NCI-H82 treated with DMSO at 0.1 percent for 48 hours (cell line): ENCODE measurements at regions not wholly inside any gene's neighbourhood (a gene's known extent, or its start where the extent isn't known, plus 50 kb on each side); places are given as distances from the start of the nearest gene placed in this dataset.
A peak's percentile ranks its signal among the peaks of the same experiment; 100 is the strongest.

Experiments
- DNase-seq: peaks from one replicate; lab custom pipeline; 2025; ENCODE audit not compliant: unreplicated experiment; lab: John Stamatoyannopoulos, UW

DNA sequence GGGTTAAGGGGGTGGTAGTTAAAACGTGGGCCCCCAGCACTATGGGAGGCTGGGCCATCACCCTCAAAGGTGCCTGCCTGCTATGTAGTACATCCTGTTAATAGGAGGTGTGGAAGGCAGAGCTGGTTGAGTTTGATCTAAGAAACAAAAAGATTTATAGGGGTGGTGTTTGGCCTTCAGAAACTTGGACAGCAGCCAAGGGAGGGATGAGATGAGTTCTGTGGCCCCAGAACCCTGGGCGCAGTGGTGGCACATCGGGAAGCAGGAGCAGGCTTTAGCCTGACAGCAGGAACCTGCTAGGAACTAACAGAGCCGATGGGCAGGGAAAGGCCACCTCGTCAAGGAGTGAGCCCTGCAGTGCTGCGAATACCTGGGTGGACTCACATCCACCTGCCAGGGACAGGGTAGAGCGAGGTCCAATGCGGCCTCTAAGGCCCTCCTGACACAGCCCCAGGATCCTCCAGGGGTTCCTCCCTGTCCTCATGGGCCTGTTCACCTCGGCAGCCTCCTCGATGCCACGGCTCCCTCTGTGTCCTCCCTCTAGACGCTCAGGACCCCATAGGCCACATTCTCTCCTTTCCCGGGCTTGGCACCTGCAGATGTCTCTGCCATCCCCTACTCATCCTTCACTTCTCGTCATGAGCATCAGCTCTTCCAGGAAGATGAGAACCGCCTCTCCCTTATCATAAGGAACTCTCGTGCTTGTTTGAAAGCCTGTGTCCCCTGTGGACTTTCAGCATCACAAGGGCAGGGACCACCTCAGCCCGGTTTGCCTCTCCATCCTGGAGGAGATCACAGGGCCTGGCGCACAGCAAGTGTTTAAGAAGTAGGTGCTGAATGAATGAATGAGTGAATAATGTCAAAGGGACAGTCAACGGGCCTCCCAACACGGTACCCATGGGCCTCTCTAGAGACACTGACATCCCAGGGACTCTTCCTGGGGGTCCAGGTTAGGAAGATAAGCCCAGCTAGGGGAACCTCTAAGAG is 103.5 kb upstream of the TNRC6C start:
- DNase-seq: no peak

DNA sequence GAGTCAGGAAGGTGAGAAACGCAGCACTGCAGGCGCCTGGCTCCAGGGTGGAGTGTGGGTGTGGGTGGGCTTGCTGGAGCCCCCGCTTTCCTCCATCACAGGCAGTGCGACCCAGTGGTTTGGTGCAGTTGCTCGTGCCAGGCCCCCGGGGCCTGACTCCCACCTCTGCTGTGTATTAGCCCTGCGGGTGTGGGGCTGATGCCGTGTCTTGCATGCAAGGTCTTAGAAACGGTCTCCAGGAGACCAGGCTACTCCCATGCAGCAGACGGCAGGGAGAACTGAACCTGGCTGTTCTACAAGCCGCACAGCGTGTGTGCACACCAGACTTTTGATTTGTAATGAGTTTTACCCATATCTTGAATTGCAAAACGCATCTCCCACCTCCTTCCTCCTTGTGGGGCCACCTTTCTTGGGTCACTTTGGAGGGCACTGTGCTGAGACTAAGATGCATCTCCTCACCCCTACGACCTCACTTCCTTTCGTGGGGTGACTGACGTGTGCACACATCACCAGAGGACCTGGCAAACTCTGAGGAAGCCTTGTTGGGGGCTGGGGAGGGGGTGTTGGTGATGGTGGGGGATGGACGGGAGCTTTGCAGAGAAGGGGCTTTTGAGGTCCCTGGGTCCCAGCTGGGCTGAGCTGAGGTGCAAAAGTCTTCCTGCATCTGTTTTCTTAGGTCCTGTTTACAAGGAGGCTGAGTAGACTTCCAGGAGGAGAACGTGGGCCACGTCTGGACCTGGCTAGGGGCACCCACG is 101.8 kb upstream of the TNRC6C start:
- DNase-seq: no peak

DNA sequence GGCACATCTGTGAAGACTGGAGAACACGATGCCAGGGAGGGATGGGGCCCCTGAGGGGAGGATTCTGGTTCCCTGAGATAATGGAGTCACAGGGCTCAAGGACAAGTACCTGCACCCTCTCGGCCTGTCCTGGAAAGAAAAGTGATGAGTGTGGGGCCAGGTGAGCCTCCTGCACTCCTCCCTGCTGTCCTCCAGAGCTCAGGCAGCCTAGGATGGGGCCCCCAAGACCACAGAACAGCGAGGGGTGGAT is 101.3 kb upstream of the TNRC6C start:
- no peak for DNase-seq

DNA sequence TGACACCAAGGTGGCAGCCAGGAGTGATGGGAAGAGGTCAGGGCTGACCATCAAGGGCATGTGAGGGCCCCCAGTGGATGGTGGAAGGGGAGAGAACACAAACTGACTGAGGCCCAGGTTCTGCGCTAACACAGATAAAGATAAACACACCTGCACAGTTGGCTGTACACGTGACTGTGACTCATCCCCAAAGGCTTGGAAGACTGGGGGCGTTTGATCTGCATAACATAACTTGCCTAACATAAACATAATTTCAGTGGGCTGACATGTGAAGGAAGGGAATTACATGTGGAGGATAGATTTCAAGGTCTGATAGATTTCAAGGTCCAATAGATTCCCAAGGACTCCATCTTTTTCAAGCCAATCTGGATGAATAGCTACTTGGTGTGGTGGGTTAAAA is 100.9 kb upstream of the TNRC6C start:
- DNase-seq: no peak

DNA sequence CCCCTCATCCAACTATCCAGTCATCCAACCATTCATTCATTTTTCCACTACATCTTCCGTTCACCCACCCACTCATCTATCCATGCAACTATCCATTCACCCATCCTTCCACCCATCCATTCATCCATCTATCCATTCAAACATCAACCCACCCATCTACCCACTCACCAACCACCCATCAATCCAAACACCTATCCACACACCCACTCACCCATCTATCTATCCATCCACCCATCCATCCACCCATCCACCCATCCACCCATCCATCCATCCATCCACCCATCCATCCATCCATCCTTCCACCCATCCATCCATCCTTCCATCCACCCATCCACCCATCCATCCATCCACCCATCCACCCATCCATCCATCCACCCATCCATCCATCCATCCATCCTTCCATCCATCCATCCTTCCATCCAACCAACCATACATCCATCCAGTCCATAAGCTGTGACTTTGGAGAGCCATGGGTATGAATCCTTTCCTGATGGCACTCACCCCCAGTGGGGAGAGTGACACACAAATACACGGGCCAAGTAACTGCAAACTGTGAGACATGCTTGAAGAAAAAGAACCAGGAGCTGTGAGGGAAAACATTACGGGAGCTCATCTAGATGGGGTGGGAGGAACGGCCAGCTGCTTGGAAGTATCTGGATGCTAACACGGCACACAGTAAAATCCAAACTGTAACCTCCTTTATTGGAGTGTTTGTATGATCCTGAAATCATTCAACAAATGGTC is 100.0 kb upstream of the TNRC6C start:
- no peak for DNase-seq

DNA sequence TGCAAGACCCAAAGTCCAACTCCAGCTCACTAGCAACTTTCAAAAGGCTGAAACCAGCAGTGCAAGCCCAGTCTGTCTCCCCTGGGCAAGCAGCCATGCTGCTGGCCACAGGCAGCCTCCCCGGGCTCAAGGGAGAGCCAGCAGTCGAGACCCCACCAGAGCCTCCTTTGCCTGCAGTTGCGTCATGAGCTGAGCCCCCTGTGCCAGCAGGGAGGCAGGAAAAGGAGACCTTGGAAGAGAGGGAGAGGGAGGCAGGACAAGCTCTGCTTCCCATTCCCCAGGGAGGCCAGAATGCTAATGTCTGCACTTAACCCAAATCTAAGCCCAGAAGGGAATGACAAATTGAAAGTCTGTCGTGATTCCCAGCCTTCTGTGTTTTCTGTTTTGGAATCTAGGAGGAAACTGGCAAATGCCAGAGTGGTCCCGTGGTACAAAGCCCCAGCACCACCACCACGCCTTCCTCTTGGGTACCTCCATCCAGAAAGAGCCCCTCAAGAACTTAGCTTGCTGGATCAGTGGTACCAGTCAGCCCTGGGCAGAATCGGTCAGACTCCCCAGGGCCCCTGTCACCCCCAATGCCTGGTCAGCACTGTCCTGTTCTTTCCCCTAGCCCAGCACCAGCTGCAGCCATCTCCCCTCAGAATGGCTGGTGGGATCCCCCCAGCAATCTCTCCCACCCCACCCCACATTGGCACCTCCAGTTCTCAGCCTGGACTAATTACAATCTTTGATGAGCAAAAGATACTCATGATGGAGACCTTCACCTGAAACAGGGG is 99.3 kb upstream of the TNRC6C start:
- no peak for DNase-seq

DNA sequence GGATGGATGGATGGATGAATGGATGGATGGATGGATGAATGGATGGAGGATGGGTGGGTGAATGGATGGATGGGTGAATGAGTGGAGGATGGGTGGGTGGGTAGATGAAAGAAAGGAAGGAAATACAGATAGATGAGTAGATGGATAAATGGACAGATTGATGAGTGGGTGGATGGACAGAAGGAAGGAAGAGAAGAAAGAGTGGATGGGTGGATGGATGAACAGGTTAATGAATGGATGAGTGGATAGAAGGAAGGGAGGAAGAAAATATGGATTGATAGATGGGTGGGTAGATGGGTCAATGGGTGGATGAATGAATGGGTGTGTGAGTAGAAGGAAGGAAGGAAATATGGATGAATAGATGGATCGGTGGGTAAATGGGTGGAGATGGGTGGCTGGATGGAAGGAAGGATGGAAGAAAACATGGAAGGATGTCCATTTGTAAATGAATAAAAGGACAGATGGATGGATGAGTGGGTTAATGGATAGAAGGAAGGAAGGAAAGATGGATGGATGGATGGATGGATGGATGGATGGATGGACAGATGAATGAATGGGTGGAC is 97.3 kb upstream of the TNRC6C start:
- DNase-seq: no peak

DNA sequence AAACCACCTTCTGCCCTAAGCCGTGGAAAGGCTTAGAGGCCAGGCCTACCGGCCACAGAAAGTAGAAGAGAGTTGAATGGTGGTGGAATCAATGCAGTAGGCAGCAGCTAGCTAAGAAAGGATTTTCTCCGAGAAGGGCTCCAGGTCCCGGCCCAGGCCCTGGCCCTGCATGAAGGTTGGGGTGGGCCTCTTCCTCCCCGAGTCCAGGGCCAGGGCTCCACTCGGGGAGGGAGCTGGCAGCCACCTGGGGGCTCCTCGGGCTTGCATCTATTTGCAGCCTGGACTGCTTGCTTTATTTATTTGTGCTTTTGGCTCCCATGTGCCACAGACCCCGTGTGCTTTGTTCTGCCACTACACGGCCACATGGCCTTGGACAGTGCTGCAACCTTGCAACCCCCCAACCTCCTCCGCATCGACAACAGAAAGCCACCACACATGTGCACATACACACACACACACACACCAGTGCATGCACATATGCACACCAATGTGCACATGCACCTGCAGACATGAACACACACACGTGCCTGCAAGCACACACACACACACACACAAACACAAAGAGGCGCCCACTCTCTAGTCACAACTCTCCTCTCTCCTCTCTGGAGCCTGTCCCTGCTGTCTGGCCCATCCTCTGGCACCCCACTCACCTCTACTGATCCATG is 96.4 kb upstream of the TNRC6C start:
- no peak for DNase-seq

DNA sequence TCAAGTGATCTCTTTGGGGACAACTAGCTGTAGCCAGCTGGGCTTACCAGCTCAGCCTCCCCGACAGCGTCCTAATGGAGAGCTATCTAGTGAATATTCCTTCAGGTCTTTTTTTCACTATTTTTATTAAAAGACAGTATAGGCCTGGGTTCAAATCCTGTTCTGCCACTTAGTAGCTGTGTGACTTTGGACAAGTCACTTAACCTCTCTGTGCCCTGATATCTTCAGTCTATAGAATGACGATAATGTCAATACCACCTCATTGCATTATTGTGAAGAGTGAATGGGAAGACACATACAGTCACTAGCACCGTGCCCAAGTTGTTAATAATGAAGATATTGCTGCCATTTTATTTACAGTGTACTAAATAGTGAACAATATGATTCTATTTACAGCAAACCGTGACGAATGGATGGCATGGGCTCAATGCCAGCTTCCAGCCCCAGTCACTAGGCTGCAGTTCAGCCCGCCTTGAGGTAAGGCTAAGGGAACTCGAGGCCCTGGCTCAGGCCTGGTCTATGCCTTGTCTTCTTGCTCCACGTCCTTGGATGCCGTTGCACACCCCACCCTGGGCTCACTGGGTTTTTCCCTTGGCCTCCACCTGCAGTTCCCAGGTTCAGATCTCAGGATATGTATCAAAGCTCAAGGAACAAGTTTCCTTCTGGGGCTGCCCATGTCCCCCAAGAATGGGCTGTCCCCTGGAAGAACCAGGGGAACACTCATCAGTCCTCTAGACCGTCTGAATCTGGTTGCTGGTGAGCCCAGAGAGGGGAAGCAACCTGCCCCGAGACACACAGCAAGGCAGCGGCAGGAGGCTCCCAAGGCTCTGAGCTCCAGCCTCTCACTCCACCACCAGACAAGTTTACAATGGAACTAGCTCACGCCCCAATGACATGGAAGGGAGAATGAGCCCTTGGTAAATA is 95.4 kb upstream of the TNRC6C start:
- no peak for DNase-seq

DNA sequence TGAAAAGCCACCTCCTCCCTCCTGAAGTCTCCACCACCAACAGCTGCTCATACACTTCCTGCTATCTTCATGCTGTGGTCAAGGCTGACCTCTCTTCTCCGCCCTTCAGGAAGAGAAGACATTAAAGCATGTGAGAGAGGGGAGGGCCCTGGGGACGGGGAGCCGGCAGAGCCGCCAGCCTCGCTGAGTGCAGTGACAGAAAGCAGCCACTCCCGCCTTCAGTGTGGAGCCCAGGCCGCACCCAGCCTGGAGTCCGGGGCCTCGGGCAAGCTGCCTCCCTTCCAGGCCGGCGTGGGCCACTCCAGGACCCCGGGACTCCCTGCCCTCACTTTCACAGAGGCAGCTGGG is 94.7 kb upstream of the TNRC6C start:
- no peak for DNase-seq

DNA sequence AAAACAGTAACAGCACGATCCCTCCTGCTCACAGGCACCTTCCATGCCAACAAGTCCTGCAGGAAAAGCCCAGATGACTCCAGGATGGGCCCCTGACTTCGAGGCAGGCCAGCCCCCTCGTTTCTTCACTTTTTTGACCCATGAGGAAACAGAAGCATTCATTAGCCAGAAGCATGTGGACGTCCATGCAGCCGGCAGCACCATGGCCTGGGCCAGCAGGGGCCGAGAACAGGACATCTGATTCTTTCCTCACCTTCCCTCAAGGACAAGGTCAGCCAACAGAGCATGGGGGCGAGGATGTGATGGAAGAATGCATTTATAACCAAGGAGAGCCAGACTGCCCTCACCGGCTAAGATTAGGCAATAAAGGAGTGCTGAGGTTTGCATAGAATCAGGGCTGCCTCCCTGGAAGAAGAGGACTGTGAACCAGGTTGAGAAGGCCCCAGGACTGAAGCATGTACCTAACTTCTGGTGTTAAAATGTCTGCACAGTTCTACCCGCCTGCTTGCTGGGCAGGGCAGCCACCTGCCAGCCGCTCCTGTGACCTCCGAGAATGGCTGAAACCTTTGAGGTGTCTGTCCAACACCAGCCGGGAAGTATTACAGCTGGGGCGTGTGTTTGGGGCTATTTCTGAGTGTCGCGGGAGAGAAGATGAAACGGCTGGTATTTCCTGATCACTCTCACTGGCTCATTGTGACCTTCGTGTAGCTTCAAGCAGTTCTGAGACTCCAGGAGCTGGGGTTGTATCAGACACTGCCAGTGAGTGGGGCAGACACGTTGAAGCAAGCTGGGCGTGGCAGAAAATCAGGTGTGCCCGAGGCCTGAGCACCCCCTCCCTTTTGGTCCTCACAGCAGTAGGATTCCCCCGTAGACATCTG is 94.0 kb upstream of the TNRC6C start:
- DNase-seq: no peak

DNA sequence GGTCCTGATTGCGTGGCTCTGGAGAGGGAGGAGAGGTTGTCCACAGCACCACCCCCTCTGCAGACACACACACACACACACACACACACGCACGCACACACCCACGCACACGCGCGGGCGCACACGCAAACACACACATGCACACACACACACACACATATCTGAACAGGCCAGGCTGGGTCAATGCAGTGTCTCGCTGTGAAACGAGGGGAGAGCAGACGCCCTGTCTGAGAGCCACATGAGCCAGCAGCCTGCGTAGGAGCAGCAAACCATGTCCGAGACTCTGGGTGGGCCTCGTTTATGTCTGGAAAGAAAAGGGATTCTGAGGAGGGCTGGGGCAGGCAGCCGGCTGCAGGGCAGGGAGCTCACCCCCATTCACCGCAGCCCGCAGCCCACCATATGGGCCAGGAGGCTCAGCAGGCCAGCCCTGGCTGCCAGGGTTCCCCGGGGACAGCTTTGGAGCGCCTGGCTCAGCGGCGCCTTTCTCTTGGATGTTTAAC is 93.3 kb upstream of the TNRC6C start:
- DNase-seq: peak; percentile 72

DNA sequence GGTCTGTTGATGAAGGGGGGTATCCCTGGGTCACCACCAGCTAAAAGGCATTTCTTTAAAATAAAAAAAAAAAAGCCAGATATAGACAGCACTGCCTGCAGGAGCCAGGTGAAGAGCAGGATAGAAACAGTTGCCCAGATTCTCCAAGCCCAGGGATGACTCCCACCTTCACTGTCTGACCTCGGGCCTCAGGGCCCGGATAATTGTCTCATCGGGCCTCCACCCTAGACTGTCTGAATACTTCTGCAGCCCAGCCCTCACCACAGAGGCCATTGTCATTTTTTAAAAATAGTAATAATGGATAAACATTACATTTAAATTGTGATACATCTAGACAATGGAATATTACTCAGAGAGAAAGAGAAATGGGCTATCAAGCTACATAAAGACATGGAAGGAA is 92.8 kb upstream of the TNRC6C start:
- no peak for DNase-seq

DNA sequence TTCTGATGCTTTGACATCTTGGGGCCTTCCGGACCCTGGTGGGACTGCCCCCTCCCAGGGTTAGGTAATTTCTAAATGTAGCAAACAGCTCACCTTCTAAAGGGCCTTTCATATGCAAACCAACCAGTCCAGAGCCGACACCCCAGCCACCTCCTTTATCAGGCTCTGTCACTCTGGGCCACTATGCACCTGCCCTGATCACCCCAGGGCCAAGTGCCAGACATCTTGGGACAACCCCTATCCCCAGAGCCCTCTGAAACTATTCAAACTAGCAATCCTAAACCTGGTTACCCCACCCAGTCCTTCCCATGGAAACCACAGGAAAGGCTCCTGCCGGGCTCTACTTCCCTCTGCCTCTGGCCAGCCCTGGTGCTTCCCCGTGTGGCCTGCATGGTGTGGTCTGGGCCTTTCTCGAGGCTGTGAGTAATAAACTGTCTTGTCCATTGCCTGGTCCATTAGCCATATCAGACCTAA is 91.2 kb upstream of the TNRC6C start:
- no peak for DNase-seq

DNA sequence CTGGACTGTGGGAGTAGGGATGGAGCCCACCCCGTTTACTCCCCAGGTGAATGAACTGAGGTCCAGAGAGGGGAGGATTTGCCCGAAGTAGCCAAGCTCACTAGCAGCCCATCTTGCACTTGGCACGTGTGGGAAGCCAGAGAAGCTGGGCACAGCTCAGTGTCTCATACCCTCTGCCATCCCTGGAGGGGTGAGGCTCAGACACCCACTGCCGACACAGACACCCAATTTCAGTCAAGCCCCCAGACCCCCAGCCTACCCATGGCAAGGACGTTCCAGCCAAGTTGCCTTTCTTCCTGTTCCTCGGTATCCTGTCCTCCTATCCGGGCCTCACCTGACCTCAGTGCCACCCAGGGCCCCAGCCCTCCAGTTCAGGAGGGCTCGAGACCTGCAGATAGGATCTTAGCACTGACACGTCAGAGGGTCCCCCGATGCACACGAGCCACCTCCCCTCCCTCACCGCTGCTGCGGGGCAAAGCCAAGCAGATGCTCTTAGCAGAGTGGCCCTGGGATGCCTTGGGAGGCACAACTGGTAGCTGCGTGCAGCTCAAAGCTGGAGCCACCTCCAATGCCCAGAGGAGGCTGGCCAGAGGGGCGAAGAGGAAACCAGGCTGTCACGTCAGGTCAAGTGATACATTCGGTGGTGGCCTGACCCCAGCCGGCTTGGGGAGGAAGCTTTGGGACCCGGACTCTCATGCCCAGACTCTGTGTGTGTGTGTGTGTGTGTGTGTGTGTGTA is 90.4 kb upstream of the TNRC6C start:
- no peak for DNase-seq

DNA sequence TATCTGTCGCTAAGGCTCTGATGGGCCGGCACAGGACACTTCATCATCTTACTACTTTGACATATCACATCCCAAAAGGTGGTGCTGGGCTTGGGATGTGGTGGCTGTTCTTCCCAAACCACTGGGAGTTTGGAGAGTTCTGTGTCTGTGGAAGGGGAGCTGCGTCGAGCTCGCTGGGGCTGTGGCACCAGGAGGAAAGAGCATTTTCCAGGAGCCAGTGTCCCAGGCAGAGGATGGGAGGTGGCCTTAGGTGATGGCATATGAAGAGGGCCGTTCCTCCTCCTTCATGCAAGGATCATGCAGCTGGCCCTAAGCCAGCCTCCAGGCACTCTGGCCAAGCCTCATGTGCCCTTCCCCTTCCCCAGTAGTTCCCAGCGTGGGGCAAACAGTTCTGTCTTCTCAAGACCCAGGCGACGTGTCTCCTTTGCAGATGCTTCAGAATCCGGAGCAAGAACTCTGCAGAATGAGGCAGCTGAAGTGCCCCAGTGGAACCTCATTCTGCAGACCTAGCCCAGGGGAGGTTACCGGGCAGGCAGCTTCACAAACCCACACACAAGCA is 89.4 kb upstream of the TNRC6C start:
- no peak for DNase-seq

DNA sequence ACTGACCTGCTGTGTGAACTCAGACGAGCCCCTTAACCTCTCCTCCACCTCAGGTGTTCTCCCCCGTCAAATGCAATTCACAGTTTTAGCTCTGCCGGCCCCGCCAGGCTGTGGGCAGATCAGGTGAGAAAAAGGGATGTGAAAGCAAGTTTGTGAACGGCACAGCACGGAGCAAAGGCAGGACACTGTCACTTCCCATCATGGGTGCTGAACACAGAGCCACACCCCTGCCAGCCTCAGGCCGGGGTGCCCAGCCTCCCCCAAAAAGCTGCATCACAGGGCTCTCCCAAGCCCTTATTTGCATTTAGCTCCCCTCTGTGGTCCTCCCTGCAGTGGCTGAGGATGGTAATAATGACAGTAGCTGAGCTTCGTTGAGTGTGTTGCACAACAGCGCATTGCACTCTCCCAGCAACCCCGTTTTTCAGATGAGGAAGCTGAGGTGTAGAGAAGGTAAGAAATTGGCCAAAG is 88.8 kb upstream of the TNRC6C start:
- DNase-seq: no peak
